Heart left ventricle (tissue), 16 donors: ENCODE measurements at regions not wholly inside any gene's neighbourhood (a gene's known extent, or its start where the extent isn't known, plus 50 kb on each side); places are given as distances from the start of the nearest gene placed in this dataset.

Experiments
- ATAC-seq, 4 donors: fragments of 200-7000 bp; cut with Tn5 transposase; one replicate each; pipeline ENCODE4 v1.9.1; 2020 to 2022; ENCODE audit warnings: moderate library complexity in 4 of 4, mild to moderate bottlenecking in 3 of 4, moderate number of reproducible peaks in 1 of 4
- DNase-seq, 5 donors: peaks; one replicate each; pipeline ENCODE4 v3.0.0-alpha.2; 2020
- H3K27ac ChIP-seq, 12 donors: fragments of 200-600 bp; sonication (generic) in 4 of 12; one replicate each; pipeline versions ENCODE4 v1.5.0 to v1.8.0; 2016 to 2022; ENCODE audit warnings: mild to moderate bottlenecking in 2 of 12
- H3K27me3 ChIP-seq, 9 donors: fragments of 200-600 bp; sonication (generic) in 2 of 9; one replicate each; pipeline versions ENCODE4 v1.5.1 to v1.8.0; 2016 to 2022; ENCODE audit warnings: mild to moderate bottlenecking in 3 of 9
- H3K36me3 ChIP-seq, 9 donors: fragments of 200-600 bp; sonication (generic) in 2 of 9; one replicate each; pipeline versions ENCODE4 v1.5.0 to v1.8.0; 2018 to 2022; ENCODE audit warnings: mild to moderate bottlenecking in 2 of 9
- H3K4me1 ChIP-seq, 12 donors: fragments of 200-600 bp; sonication (generic) in 4 of 12; one replicate each; pipeline versions ENCODE4 v1.5.0 to v1.8.0; 2016 to 2022; ENCODE audit warnings: mild to moderate bottlenecking in 3 of 12
- H3K4me3 ChIP-seq, 12 donors: fragments of 200-600 bp; sonication (generic) in 4 of 12; one replicate each; pipeline versions ENCODE4 v1.5.0 to v1.8.0; 2017 to 2022; ENCODE audit warnings: mild to moderate bottlenecking in 9 of 12, moderate library complexity in 4 of 12
- H3K9me3 ChIP-seq, 12 donors: fragments of 200-600 bp; sonication (generic) in 4 of 12; one replicate each; pipeline versions ENCODE4 v1.5.0 to v1.8.0; 2016 to 2022; ENCODE audit warnings: mild to moderate bottlenecking in 1 of 12
- POLR2A ChIP-seq, 2 donors: fragments of 450-650 bp; IDR thresholded peaks; one replicate each; pipeline ENCODE4 v1.6.1; 2017; ENCODE audit warnings: antibody characterized with exemption in 2 of 2, mild to moderate bottlenecking in 2 of 2, moderate library complexity in 2 of 2
- WGBS, 4 donors: extraction: QIAGEN DNeasy Blood & Tissue Kit in 2 of 4; methylation state at CpG; one replicate each; pipeline versions ENCODE4 v1.1.5 to v1.1.7; 2013 to 2018; 5-methylcytosine and 5-hydroxymethylcytosine counted together
- intact Hi-C, 10 donors: fragments of 100-400 bp; cut with DNase I; formaldehyde crosslinking; loops; one replicate each; pipeline versions ENCODE4 v1.11.1 to v1.14.2; 2022
- TF ChIP-seq, protein P1 (sequence below), 12 donors: fragments of 200-600 bp; sonication (generic) in 4 of 12; IDR thresholded peaks; one replicate each; pipeline versions ENCODE4 v1.5.0 to v1.8.0; 2018 to 2022; ENCODE audit warnings: antibody characterized with exemption in 12 of 12, mild to moderate bottlenecking in 5 of 12
- donor health status: ischemic (EF 13 %, LVEDD 7.1; RV severe dilation, severe dysfunction).
- donor health status: healthy with polysubstance abuse.
- donor health status: DM: no; HTN: yes; CAD: no.
- donor health status: DM: no; HTN: no; CAD: no.
- donor health status: ischemic (EF 25% LVEDD 6.9; RV normal size, moderate dysfunction).
- donor health status: ischemic (EF 25% LVEDD 5.7; RV mildly dilated, moderate dysfunction).
- donor health status: healthy.
- donor health status: DM: yes; HTN: yes; CAD: no.
- donor health status: ischemic (EF 35%, LVEDD 5.7; RV mildly dilated, moderate dysfunction).
- donor health status: nonischemic (EF 11% LVEDD 7.7; RV severe dilation, severe dysfunction).
- donor health status: DM: yes; HTN: yes; CAD: no.
- donor health status: PGD.
- donor health status: ischemic (EF 29% LVEDD 5.4; RV normal size, mild dysfunction).
- donor health status: nonischemic (EF 23%, LVEDD 6.1; RV moderate dilation, normal function).

- no peak for TF ChIP-seq POLR2A (IDR thresholded peaks at IDR 0.05)
Observed at GRCh38 chr6:66949191-66949661, 1242.2 kb upstream of the EYS start.

GRCh38 chr6:66948106-66948505 is 1241.1 kb upstream of the EYS start:
- Histone ChIP-seq H3K36me3 (no peaks in the 10 kb centered on the region), H3K9me3 (peaks cover 0 to 13% (median 0%) of the 10 kb centered on the region in 12 donors), H3K27ac (no peak overlapping the region), H3K4me3 (no peak overlapping the region), H3K27me3 (no peaks in the 10 kb centered on the region), H3K4me1 (no peaks in the 10 kb centered on the region)
- ATAC-seq: no peak
- DNase-seq: no peak
- intact Hi-C loops: no loop called here
- 0 to 77% (median 45%) methylated on average over 2 of the region's 2 CpGs for WGBS, 4 donors
- TF ChIP-seq, protein P1, sequence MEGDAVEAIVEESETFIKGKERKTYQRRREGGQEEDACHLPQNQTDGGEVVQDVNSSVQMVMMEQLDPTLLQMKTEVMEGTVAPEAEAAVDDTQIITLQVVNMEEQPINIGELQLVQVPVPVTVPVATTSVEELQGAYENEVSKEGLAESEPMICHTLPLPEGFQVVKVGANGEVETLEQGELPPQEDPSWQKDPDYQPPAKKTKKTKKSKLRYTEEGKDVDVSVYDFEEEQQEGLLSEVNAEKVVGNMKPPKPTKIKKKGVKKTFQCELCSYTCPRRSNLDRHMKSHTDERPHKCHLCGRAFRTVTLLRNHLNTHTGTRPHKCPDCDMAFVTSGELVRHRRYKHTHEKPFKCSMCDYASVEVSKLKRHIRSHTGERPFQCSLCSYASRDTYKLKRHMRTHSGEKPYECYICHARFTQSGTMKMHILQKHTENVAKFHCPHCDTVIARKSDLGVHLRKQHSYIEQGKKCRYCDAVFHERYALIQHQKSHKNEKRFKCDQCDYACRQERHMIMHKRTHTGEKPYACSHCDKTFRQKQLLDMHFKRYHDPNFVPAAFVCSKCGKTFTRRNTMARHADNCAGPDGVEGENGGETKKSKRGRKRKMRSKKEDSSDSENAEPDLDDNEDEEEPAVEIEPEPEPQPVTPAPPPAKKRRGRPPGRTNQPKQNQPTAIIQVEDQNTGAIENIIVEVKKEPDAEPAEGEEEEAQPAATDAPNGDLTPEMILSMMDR (IDR thresholded peaks at IDR 0.05): no peak
- TF ChIP-seq POLR2A (IDR thresholded peaks at IDR 0.05): no peak

More at GRCh38 chr6:66949191-66949661, 1242.2 kb upstream of the EYS start:
- peaks cover 0 to 13% (median 0%) of the 10 kb centered on the region in 12 donors for H3K9me3 ChIP-seq
- DNase-seq: peak in 1 of 5 donors; percentile 54
- WGBS, 4 donors: 91 to 94% (median 93%) methylated on average over 25 to 32 of the region's 32 CpGs
- no peaks in the 10 kb centered on the region for H3K36me3 ChIP-seq
- H3K27ac ChIP-seq: no peak overlapping the region
- intact Hi-C loops: no loop called here
- no peaks in the 10 kb centered on the region for H3K4me1 ChIP-seq
- no peak overlapping the region for H3K4me3 ChIP-seq
- no peak for ATAC-seq
- H3K27me3 ChIP-seq: no peaks in the 10 kb centered on the region

GRCh38 chr6:66940003-66940402 is 1233.0 kb upstream of the EYS start:
- no peaks in the 10 kb centered on the region for H3K4me1 ChIP-seq
- H3K27ac ChIP-seq: no peak overlapping the region
- WGBS, 4 donors: 78 to 91% (median 88%) methylated on average over 2 of the region's 2 CpGs
- intact Hi-C loops: no loop called here
- no peaks in the 10 kb centered on the region for H3K36me3 ChIP-seq
- no peak for TF ChIP-seq POLR2A (IDR thresholded peaks at IDR 0.05)
- TF ChIP-seq, protein P1 (IDR thresholded peaks at IDR 0.05): no peak
- peaks cover 0 to 5% (median 0%) of the 10 kb centered on the region in 12 donors for H3K9me3 ChIP-seq
- no peak for DNase-seq
- ATAC-seq: no peak
- no peaks in the 10 kb centered on the region for H3K27me3 ChIP-seq
- H3K4me3 ChIP-seq: no peak overlapping the region

DNA sequence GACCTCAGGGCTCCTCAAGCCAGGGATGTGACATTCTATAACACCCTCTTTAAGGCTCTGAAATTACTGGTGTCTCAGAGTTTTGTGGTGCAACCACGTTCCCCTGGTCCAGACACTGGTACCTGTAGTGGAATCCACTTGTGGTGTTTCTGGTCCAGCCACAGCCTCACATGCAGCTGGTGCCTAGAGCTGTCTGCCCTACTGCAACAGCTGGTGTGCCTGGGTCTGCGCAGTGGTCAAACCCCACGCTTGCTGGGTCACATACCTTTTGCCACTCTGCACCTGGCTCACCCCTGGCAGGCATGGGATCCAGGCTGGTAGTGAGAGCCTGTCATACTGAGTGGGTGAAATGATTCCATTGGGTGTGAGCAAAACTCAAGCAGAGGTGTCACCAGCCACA is 1230.2 kb upstream of the EYS start:
- Histone ChIP-seq H3K9me3 (peaks cover 0 to 7% (median 0%) of the 10 kb centered on the region in 12 donors), H3K4me3 (no peak overlapping the region), H3K27ac (no peak overlapping the region), H3K36me3 (no peaks in the 10 kb centered on the region), H3K27me3 (no peaks in the 10 kb centered on the region), H3K4me1 (no peaks in the 10 kb centered on the region)
- no peak for ATAC-seq
- TF ChIP-seq, protein P1 (IDR thresholded peaks at IDR 0.05): no peak
- TF ChIP-seq POLR2A (IDR thresholded peaks at IDR 0.05): no peak
- intact Hi-C loops: no loop called here
- WGBS, 4 donors: 62 to 89% (median 76%) methylated on average over 3 of the region's 3 CpGs
- peak in 1 of 5 donors; percentile 28 for DNase-seq

GRCh38 chr6:66935612-66936011 is 1228.6 kb upstream of the EYS start:
- intact Hi-C loops: no loop called here
- 57 to 80% (median 68%) methylated on average over 2 to 3 of the region's 3 CpGs for WGBS, 4 donors
- TF ChIP-seq, protein P1 (IDR thresholded peaks at IDR 0.05): no peak
- no peak for TF ChIP-seq POLR2A (IDR thresholded peaks at IDR 0.05)

More at GRCh38 chr6:66935612-66936011, 1228.6 kb upstream of the EYS start:
- H3K27ac ChIP-seq: no peak overlapping the region
- no peaks in the 10 kb centered on the region for H3K4me1 ChIP-seq
- ATAC-seq: no peak
- peaks cover 0 to 7% (median 0%) of the 10 kb centered on the region in 12 donors for H3K9me3 ChIP-seq
- no peaks in the 10 kb centered on the region for H3K27me3 ChIP-seq
- no peak overlapping the region for H3K4me3 ChIP-seq
- no peaks in the 10 kb centered on the region for H3K36me3 ChIP-seq
- DNase-seq: no peak
